ENCODE measurements at regions not wholly inside any gene's neighbourhood (a gene's known extent, or its start where the extent isn't known, plus 50 kb on each side); places are given as distances from the start of the nearest gene placed in this dataset.

DNA sequence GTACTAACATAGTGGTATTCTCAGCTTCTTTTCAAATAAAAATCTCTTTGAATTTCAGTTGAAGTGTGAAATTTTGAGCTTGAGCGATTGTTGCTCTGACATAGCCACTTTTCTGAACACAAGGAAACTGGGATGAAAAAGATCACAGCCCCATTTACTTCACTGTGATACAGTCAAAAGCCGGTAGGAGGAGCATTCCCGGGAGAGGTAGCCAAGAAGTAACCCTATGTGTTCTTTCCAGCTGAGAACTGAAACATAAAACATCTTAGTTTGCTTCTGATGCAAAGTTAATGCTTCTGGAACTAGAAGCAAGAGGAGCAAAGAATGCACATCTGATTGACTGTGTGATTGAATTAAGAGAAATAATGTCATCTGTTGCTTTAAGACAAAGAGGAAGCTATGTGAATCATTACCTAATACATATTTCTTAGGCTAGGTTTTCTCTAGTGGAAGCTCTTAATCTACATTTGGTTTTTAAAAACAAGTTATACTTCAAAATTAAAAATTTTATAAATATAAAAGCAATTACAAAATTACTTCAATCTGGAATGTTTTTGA is 88.3 kb upstream of the UNC5C start:
- peaks cover 4% of the 10 kb centered on the region for H3K4me1 Mint-ChIP-seq (ENCODE audit: unreplicated experiment)
- DNase-seq (ENCODE audit: extremely low spot score, unreplicated experiment) = no peak
- H3K4me3 Mint-ChIP-seq (ENCODE audit: unreplicated experiment) = no peak overlapping the region
- H3K27me3 Mint-ChIP-seq (ENCODE audit: unreplicated experiment) = no peaks in the 10 kb centered on the region
- no peak overlapping the region for H3K27ac Mint-ChIP-seq (ENCODE audit: unreplicated experiment)
- TF ChIP-seq, protein P1, sequence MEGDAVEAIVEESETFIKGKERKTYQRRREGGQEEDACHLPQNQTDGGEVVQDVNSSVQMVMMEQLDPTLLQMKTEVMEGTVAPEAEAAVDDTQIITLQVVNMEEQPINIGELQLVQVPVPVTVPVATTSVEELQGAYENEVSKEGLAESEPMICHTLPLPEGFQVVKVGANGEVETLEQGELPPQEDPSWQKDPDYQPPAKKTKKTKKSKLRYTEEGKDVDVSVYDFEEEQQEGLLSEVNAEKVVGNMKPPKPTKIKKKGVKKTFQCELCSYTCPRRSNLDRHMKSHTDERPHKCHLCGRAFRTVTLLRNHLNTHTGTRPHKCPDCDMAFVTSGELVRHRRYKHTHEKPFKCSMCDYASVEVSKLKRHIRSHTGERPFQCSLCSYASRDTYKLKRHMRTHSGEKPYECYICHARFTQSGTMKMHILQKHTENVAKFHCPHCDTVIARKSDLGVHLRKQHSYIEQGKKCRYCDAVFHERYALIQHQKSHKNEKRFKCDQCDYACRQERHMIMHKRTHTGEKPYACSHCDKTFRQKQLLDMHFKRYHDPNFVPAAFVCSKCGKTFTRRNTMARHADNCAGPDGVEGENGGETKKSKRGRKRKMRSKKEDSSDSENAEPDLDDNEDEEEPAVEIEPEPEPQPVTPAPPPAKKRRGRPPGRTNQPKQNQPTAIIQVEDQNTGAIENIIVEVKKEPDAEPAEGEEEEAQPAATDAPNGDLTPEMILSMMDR (IDR thresholded peaks at IDR 0.05) = peak; percentile 52
- H3K9me3 Mint-ChIP-seq (ENCODE audit: unreplicated experiment) = no peaks in the 10 kb centered on the region
- no peaks in the 10 kb centered on the region for H3K36me3 Mint-ChIP-seq (ENCODE audit: unreplicated experiment)

DNA sequence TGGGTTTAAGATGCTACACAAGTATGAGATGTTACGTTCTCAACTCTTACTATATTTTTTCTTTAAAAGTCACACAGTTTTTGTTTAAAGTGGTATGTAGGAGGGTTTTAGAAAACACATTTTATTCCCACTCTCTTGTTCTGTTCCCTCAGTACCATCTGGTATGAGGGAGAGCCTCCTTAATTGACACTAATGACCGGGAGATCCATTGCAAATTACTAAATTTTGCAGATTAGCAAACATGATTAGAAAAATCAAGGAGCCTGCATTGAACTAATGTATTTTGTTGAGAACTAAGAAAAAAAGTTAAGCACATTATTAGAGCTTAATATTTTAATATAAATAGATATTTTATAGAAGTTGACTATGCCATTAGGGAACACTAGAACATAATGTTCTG is 87.3 kb upstream of the UNC5C start:
- Mint-ChIP-seq H3K9me3 (ENCODE audit: unreplicated experiment) (no peaks in the 10 kb centered on the region), H3K4me1 (ENCODE audit: unreplicated experiment) (peaks cover 4% of the 10 kb centered on the region), H3K4me3 (ENCODE audit: unreplicated experiment) (no peak overlapping the region), H3K27me3 (ENCODE audit: unreplicated experiment) (no peaks in the 10 kb centered on the region), H3K36me3 (ENCODE audit: unreplicated experiment) (no peaks in the 10 kb centered on the region), H3K27ac (ENCODE audit: unreplicated experiment) (no peak overlapping the region)
- TF ChIP-seq, protein P1 (IDR thresholded peaks at IDR 0.05) = no peak
- DNase-seq (ENCODE audit: extremely low spot score, unreplicated experiment) = no peak

DNA sequence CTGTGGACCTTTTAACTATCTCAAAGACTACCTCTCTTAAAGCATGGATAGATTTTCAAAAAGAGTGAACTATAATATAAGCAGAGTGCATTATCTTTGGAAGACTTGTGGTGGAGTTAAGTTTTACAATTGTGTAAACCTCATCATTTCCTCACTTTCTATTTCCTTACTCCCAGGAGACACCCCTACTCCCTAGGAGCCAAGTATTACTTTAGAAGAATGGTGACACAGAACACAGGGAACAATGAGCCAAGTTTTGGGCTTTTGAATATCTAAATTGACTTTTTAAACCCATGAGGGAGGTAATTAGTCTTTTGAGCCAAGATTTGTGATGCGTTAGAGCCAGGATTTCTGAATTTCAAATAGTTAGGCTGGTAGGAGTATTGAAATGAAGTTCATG is 78.9 kb upstream of the UNC5C start:
- TF ChIP-seq, protein P1 (IDR thresholded peaks at IDR 0.05) = no peak
- H3K4me1 Mint-ChIP-seq (ENCODE audit: unreplicated experiment) = peaks cover 13% of the 10 kb centered on the region
- H3K27me3 Mint-ChIP-seq (ENCODE audit: unreplicated experiment) = no peaks in the 10 kb centered on the region
- H3K36me3 Mint-ChIP-seq (ENCODE audit: unreplicated experiment) = no peaks in the 10 kb centered on the region
- no peaks in the 10 kb centered on the region for H3K9me3 Mint-ChIP-seq (ENCODE audit: unreplicated experiment)
- no peak overlapping the region for H3K4me3 Mint-ChIP-seq (ENCODE audit: unreplicated experiment)
- no peak for DNase-seq (ENCODE audit: extremely low spot score, unreplicated experiment)
- no peak overlapping the region for H3K27ac Mint-ChIP-seq (ENCODE audit: unreplicated experiment)

DNA sequence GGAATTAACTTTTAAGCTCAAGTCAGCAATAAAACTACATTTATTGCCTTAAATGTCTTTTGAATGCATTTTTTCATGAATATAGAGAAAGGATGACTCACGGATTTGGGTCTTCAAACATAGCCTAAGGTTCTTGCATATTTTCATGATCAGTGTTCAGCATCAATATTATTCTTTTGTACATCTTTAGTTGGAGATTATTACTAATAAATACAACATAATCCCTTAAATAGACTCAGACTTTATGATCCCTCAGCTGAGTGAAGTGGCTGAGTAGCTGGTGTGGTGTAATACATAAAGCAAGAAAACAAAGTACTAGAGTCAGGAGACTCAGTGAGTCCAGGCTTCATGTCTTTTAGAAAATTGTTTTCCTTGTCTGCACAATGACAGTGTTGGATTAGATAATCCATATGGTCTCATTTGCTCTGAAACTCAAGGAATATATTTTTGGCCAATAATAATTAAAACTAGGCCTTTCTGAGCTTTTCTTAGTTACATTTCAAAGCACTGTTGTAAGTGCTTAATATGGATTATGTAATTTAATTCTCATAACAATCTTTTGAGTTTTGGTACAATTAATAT is 78.3 kb upstream of the UNC5C start:
- no peaks in the 10 kb centered on the region for H3K27me3 Mint-ChIP-seq (ENCODE audit: unreplicated experiment)
- peaks cover 13% of the 10 kb centered on the region for H3K4me1 Mint-ChIP-seq (ENCODE audit: unreplicated experiment)
- H3K4me3 Mint-ChIP-seq (ENCODE audit: unreplicated experiment) = no peak overlapping the region
- H3K27ac Mint-ChIP-seq (ENCODE audit: unreplicated experiment) = no peak overlapping the region
- TF ChIP-seq, protein P1 (IDR thresholded peaks at IDR 0.05) = no peak
- DNase-seq (ENCODE audit: extremely low spot score, unreplicated experiment) = no peak
- H3K9me3 Mint-ChIP-seq (ENCODE audit: unreplicated experiment) = no peaks in the 10 kb centered on the region
- no peaks in the 10 kb centered on the region for H3K36me3 Mint-ChIP-seq (ENCODE audit: unreplicated experiment)

DNA sequence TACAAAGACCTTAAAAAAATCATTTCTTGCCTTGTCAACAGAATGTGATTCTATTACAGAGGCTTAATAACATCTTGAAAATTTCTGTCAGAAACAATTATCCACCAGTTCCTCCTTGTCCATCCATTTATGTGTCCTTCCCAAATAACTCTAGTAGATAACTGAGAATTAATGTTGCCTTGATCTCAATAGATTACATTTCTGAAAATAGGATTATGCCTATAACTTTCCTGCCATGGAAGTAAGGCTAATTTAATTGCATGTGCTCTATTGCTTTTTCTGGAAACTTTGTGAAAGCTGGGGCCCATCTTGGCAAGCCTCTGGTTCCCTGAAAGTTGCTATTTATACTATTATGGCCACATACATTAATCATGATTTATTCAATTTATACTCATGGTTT is 76.2 kb upstream of the UNC5C start:
- Mint-ChIP-seq H3K4me3 (ENCODE audit: unreplicated experiment) (no peak overlapping the region), H3K9me3 (ENCODE audit: unreplicated experiment) (no peaks in the 10 kb centered on the region), H3K4me1 (ENCODE audit: unreplicated experiment) (peaks cover 13% of the 10 kb centered on the region), H3K27ac (ENCODE audit: unreplicated experiment) (no peak overlapping the region), H3K36me3 (ENCODE audit: unreplicated experiment) (no peaks in the 10 kb centered on the region), H3K27me3 (ENCODE audit: unreplicated experiment) (no peaks in the 10 kb centered on the region)
- TF ChIP-seq, protein P1 (IDR thresholded peaks at IDR 0.05) = no peak
- no peak for DNase-seq (ENCODE audit: extremely low spot score, unreplicated experiment)
